ENCODE measurements at regions not wholly inside any gene's neighbourhood (a gene's known extent, or its start where the extent isn't known, plus 50 kb on each side); places are given as distances from the start of the nearest gene placed in this dataset.
"Not testable (repeated sequence)": the region's sequence is repeated elsewhere in the genome, so short reads cannot be mapped to it uniquely, and the experiment has no call there.

GRCh38 chr15:79540551-79540950 lies 108.4 kb downstream of the MINAR1 start:
- DNase-seq: no peak

- no peak for DNase-seq
Measured at GRCh38 chr15:79541196-79541595, 109.1 kb downstream of the MINAR1 start.

- no peak for DNase-seq
Measured at GRCh38 chr15:79543097-79543496, 111.0 kb downstream of the MINAR1 start.

- no peak for DNase-seq
Measured at GRCh38 chr15:79549196-79549595, 117.1 kb downstream of the MINAR1 start.

- DNase-seq: no peak
Measured at GRCh38 chr15:79560384-79560783, 128.2 kb downstream of the MINAR1 start.

GRCh38 chr15:79561982-79562381 lies 129.8 kb downstream of the MINAR1 start:
- no peak for DNase-seq

- DNase-seq: no peak
Measured at GRCh38 chr15:79562403-79562815, 130.3 kb downstream of the MINAR1 start.

GRCh38 chr15:79562899-79563298 lies 130.8 kb downstream of the MINAR1 start:
- no peak for DNase-seq

GRCh38 chr15:79570004-79570403 lies 137.9 kb downstream of the MINAR1 start:
- no peak for DNase-seq

- no peak for DNase-seq
Measured at GRCh38 chr15:79572691-79573404, 140.7 kb downstream of the MINAR1 start.

GRCh38 chr15:79574431-79575273 lies 142.5 kb downstream of the MINAR1 start:
- not testable (repeated sequence) for DNase-seq

GRCh38 chr15:79582650-79583049 lies 150.5 kb downstream of the MINAR1 start:
- no peak for DNase-seq

GRCh38 chr15:79592126-79592525 lies 160.0 kb downstream of the MINAR1 start:
- no peak for DNase-seq

GRCh38 chr15:79593119-79593869 lies 161.2 kb downstream of the MINAR1 start:
- DNase-seq: no peak

- DNase-seq: no peak
Measured at GRCh38 chr15:79595306-79595705, 163.2 kb downstream of the MINAR1 start.

- DNase-seq: peak; percentile 11
Measured at GRCh38 chr15:79595995-79596622, 164.0 kb downstream of the MINAR1 start.

- DNase-seq: no peak
Measured at GRCh38 chr15:79598639-79599038, 166.5 kb downstream of the MINAR1 start.

GRCh38 chr15:79601405-79602086 lies 169.4 kb downstream of the MINAR1 start:
- DNase-seq: no peak

- DNase-seq: no peak
Measured at GRCh38 chr15:79602180-79602579, 170.0 kb downstream of the MINAR1 start.

- no peak for DNase-seq
Measured at GRCh38 chr15:79602731-79603130, 170.6 kb downstream of the MINAR1 start.

GRCh38 chr15:79606831-79607355 lies 174.8 kb downstream of the MINAR1 start:
- no peak for DNase-seq
